ENCODE measurements at regions not wholly inside any gene's neighbourhood (a gene's known extent, or its start where the extent isn't known, plus 50 kb on each side); places are given as distances from the start of the nearest gene placed in this dataset.

GRCh38 chr2:163312713-163313112 is 423.1 kb downstream of the FIGN start:
- TF ChIP-seq YY1 (IDR thresholded peaks at IDR 0.05; ENCODE audit: insufficient read depth, insufficient read length) (no peak), SUZ12 (IDR thresholded peaks at IDR 0.05; ENCODE audit: extremely low read depth, insufficient read depth, insufficient read length) (no peak), ZNF274 (IDR thresholded peaks at IDR 0.05; ENCODE audit: low read depth, low read length) (no peak)
